ENCODE measurements at regions not wholly inside any gene's neighbourhood (a gene's known extent, or its start where the extent isn't known, plus 50 kb on each side); places are given as distances from the start of the nearest gene placed in this dataset.

DNA sequence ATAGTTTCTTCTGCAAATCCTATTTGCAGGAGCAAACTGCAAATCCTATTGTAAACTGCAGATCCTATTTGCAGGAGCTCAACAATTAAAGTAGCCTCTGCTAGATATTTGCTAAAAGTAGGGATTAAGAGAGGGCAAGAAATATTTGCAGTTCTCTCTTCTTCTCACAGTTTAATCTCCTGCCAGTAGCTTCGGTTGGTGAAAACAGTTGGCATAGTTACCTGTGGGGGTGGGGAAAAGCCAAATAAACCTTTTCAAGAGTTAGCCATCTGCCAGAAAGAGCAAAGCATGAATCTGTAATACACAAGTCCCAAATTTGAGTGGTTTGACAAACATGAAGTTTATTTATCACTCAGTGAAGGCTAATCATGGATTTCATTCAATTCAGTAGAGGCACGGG is 942.5 kb downstream of the JRKL start:
- peak; percentile 42 for DNase-seq

DNA sequence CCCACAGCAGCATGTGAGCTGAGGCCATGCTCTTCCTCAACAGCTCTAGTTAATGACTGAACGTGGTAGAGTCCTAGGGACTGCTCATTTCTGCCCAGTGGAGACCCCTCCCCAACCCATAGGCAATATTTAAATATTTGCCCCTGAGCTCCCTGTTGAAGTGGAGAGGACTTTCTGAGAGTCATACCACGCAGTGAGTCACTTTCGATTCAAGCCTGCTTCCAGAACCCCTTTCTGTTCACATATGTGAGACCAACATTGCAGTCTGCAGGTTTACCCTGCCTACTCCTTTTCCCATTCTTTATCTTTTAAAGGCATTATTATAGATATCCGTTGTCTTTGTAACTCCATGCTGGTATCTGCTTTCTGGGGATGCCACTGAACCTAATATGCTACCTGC is 946.3 kb downstream of the JRKL start:
- DNase-seq, result no peak

DNA sequence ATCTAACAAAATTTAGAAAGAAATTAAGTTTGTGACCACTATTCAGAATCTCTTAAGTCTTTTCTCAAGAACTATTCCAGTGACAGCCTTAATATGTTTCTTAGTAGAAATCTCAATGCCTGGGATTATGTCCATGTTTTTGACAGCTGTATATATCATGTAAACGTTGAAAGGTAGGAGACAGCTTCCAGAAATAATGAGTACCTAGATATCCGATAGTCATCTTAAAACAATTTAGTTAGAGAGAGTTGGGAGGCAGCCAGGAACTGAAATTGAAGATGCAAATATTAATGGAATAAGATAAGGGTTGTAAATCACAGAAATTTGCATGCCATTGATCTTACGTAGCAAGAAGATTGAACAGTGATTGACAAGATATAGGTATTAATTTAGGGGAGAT is 955.2 kb downstream of the JRKL start:
- DNase-seq, result peak; percentile 70

DNA sequence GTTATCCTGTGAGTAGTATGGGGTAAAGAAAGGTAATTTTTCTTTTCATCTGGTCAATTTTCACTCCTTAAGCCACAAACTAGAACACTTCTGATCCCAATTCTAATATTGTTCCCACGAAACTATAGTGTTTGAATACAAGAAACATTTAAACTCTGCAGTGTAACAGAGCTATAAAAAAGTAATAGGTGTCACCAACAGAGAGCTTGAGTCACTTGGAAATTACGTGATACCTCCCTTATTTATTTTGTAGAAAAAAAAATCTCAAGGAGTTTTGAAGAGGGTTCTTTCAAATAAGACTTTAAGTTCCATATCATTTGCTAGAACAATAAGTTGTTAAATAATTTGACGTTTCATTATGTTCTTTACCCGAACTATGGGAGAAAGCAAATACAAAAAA is 959.4 kb downstream of the JRKL start:
- DNase-seq, result no peak

DNA sequence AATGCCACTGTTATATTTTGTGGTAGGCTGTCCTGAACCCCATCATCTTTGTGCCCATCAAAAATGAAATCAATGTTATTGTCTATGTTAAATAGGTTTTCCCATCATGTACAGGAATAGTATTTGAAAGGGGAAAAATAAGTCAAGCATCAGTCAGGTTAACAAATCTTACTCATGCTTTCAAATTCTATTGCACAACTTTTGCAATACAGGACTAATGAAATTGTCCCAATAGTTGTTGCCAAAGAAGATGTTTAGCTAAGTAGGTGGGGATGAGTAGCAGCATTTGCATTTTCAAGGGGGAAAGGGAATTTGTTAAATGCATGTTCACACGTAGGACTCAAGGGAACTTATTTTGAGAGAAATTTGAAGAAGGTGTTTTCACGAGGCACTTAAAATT is 962.1 kb downstream of the JRKL start:
- no peak for DNase-seq

DNA sequence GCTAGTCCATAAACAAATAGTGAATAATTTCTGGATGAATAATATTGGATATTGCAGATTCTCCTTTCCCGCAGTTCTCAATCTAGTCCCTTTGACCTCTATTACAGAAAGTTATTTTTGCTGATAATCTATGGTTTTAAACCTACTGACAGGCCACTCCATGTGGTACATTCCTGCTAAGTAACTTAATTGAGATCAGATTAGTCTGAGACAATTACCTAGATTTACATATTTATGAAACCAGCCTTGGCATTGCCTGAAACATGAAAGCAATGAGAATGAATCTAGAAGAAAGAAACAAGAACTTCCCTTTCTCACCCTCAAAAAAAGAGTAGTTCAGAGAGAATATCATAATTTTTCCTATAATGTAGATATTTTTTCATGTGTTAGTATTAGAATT is 964.2 kb downstream of the JRKL start:
- no peak for DNase-seq

DNA sequence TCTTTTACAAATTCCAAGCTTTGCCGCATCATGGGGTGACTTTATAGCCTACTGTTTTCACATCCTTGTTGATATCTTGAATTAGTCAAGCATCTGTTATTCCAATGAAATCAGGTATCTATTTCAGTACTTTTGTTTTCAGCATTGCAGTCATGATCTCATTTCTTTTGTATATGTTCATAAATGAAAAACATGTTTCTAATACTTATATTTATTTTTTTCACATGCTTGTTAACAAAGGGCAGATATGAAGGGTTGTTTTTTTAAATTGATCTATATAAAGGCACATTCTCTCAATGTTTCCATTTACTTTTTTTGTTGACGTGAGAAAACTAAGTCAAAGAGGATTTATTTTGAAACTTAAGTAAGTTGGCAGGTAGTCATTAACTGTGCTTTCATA is 964.8 kb downstream of the JRKL start:
- peak; percentile 21 for DNase-seq

DNA sequence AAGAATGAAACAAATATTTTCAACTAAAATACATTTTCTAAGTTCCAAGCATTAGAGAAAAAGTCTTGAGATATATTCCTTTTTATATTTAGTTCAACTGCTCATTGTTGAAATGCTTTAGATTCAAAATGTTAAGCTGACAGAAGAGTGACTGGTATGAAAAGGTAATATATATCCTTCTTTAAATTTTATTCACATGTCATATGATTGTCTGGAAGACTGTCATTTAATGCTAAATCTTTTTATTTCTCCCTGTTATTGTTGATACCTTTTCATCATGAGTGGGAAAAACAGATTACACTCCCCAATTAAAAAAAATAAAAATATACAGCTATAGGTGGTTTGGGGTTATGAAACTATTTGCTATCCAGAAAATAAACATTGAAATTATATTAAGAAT is 965.4 kb downstream of the JRKL start:
- no peak for DNase-seq

DNA sequence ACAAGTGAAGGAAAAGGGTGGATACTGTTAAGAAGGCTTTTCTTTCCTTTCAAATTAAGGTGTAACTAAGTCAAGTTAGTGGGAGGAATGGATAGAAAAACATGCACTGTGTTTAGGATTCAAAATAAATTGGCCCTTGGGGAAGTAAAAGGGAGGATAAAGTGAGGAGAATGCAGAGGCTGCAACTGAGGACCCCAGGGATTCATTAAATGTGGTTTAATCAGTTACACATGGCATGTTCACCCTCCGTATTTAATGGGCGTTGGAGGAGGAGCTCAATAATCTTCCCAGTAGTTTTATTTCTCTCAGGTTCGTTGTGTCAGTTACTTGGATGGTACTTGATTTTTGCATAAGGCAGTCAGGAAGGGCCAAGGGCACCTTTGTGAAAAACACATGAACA is 966.3 kb downstream of the JRKL start:
- peak; percentile 79 for DNase-seq

DNA sequence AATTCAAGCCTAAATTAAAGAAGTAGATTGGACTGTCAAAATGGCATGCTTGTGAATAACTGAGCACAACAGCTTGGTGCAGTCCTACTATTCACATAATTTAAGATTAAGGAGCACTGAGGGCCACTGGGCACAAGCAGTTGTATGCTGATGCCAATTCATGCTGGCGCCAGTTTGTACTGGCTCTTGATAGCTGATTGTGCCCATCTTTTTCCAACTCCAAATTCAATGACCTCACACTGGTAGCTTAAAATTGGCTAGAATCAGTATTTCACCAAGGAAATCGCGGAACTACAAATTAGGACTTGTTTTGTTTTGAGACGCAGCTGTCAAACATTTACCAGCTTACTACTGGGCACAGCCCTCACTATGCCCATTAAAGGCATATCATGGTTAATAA is 969.2 kb downstream of the JRKL start:
- DNase-seq, result no peak

DNA sequence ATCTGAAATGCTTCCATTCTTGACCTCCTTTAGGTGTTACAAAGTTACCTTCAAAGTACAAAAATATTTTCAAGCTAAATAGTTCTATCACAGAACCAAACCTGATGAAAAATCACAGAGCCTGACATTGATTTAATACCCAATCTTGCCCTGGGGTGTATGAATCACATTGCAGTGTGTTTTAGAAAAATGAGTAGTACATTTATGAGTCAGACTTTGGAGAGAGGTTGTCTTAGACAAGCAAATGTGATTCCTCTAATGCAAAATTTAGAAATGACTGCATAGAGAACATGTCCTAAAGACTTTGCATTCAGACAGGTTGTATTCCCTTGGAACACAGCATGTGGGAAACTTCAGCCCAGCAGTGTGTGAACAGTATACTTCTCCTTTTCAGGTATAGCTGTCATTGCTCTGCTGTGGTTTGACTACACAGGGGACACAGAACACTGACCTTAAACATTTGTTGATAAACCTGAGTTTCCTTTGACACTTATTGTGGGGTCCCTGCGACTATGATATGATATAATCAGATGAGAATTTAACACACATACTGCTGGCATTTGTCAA is 972.1 kb downstream of the JRKL start:
- DNase-seq, result no peak

DNA sequence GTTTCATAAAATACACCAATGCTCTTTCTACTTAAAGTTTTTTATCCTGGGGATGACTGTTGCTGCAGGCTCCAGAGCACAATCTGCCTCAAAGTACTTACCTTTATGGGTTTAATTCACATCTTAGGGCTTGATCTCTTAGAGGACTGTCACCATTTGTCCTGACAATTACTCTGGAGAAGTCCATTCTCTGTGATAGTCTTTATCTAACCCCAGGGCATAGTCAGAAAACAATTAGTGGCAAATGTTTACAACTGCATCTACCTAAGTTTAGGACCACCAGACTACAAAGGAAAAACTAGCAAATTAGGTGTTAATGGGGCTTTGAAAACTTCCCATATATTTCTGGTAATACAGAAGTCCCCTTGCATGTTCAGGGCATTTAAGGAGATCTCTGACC is 973.5 kb downstream of the JRKL start:
- no peak for DNase-seq

DNA sequence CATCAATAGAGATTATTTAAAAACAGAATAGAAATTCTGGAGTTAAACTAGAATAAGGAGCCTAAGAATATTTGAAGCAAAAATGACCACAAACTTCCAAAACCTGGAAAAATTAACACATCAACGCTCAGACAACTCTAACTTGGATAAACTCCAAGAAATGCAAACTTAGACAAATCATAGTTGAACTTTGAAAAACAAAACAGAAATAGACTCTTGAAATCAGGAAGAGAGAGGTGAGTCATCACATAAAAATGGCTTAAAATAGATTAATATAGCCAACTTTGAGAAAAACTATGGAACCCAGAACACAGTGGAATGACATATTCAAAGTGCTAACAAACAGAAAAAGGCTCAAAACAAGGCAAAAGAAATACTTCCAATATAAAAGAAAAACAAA is 974.2 kb downstream of the JRKL start:
- DNase-seq, result no peak

DNA sequence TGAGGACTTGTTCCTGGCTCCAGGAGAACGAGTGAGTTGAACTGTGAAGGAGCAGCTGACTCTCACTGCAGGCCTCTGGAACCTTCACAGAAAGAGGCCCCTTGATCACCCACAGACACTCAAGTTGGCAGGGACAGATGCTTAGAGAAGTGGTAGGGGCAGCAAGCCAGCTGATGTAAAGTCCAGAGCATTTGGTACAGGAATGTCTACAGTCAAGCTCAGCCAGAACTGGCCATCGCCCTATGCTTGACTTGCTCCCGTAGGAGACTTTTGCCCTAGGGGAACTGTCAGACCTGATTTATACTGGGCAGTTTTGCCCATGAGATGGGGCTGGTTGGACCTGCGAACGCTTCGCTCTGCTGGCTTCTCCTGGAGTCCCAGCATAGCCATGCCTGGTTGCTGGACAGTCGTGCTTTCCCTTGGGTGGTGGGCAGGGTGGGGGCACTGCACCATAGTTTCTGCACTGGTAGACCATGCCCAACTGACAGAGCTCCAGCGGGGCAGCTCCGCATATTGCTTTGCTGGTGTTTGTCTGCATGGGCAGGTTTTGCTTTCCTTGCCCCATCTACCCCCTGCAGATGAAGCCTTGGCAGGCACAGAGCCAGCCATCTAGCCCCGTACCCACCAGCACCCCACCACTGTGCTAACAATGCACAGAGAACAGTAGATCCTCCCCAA is 977.7 kb downstream of the JRKL start:
- no peak for DNase-seq

DNA sequence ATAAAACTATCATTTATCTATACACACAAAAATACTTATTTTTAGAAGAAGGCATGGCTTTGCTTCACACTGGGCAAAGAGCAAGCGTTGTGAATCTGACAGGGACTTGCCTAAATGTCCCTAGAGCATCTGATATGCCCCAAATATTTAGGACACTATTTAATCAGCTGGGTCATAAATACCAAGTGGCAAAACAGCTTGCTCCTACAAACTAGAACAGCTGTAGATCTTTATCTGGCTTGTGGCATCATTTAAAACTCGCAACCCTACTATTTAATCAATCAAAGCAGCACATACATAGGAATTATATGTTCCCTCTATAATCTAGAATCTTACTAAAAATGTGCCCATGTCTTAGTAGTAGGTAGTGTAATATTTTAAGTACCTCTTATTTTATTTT is 999.5 kb downstream of the JRKL start:
- DNase-seq, result no peak

DNA sequence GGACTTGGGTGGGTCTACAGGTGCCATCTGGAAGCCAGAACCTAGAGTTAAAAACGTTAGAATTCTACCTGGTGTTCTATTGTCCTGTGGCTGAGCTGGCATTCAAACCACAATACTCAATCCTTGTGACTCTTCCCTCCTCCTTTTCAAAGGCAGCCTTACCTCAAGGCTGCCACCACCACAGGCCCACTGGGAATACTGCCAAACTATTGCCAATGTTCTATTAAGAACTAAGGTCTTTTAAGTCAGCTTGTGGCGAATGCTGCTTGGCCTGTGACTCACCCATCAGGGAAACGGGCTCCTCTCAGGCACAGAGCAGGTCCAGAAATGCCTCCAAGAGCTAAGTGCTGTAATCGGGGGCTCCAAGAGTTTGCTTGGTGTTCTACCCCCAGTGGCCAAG is 1008.4 kb downstream of the JRKL start:
- no peak for DNase-seq

DNA sequence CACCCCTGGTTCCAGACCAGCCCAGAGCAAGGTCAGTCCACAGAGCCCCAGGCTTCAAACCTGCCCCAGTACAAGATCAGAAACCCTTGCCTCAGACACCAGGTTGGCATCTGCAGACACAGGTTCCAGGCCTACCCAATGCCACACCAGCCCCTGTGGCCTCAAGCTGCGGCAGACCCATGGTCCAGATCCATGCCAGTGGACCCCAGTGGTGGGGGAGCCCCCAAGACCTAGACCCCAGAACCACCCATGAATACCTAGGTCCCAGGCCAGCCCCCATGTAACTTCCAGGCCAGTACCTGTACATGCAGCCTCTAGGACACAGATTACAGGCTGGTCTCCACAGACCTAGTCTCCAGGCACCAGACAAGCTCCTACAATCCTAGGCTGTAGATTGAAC is 1019.3 kb downstream of the JRKL start:
- no peak for DNase-seq

DNA sequence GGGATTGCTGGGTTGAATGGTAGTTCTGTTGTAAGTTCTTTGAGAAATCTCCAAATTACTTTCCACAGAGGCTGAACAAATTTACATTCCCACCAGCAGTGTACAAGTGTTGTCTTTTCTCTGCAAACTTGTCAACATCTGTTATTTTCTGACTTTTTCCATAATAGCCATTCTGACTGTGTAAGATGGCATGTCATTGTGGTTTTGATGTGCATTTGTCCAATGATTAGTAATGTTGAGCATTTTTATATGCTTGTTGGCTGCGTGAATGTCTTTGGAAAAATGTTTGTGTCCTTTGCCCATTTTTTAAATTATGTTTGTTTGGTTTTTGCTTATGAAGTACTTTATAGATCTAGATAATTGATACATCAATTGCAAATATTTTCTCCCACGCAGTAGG is 1025.0 kb downstream of the JRKL start:
- no peak for DNase-seq

DNA sequence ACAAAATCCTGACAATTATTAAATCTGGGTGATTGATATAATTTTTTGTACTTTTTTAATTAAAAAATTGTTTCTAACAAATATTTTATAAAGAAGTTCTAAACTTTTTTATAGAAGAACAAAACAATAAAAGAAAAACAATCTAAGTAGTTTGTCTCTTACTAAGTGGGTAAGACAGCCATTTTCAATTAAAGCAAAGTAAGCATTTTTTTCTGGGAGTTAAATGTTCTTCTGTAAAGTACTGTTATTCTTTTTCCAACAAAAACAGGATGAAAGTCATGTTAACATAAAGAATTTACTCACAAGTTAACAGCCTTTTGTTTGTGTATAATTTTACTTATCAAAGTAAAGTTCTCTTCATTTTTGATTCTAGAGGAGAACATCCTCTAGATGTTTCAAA is 1029.9 kb downstream of the JRKL start:
- DNase-seq, result no peak

DNA sequence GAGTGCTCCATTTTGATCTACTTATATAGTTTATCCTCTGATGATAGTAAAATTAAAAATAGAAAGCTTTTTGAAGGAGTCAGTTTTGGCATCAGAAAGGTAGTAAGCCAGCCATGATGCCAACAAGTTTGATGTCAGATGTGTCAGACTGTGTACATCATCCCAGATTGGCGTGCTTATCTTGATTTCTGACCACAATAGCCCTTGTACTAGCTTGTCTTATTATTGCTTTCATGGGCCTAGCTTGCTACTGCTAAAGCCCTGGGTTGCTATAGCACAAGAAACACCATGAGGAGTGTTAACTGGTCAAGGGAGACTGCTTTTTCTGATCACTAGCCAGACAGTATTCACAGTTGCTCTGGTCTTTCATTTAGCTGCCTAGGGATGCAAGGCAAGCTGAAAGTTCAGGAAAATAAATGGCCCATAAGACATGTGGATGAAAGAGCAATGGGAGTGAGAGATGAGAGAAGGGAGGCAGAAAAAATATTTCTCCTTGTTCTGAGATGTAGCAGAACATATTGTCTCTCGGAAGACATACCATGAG is 1038.5 kb downstream of the JRKL start:
- DNase-seq, result no peak

DNA sequence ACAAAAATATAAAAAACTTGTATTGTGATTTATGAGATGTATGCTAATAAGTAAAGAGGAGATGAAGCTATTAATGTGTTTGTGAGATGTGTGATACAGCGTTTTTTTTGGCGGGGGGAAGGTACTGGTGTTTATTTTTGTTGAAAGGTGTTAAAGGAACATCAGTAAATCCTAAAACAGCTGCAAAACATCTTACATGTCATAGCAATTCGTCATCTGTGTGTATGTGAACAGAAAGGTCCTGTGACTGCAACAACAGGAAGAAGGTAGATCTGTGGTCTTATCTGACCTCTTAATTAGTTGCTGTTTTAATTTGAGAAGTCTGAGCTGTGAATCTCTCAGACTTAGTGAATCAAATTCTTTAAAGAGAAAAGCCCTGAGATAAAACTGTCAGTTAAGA is 1041.1 kb downstream of the JRKL start:
- no peak for DNase-seq

DNA sequence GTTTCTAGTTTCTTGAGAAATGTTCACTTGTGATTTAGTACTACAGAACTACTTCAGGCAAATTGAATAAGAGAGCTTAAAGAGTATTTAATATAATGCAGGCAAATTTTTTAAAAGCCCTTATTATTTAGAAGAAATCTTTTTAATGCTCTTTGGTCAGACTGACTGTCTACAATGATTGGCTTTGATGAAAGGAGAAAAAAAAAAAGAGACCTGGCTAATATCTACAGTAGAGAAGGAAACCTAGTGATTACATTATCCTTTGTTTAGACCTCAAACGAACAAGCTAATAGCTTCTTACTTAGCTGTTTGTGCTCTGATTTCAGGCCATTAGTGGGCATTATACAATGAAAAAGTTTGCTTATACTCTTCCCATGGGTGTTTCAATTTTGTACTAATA is 1043.1 kb downstream of the JRKL start:
- no peak for DNase-seq

DNA sequence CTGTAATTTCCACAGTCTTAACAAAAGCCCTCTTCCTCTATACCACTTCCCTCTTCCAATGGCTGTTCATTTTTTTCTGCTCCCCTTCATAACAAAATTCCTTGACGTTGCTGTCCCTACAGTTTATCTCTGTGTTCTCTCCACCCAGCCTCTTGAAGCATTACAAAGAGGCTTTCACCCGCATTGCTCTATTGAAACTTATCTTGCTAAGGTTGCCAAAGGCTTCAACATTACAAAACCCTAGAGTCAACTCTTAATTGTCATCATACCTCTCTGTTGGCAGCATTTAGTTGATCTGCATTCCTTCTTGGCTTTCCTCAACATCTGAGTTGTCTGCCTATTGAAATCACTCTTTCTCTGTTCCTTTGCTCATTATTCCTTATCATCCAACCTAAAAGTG is 1055.7 kb downstream of the JRKL start:
- no peak for DNase-seq

DNA sequence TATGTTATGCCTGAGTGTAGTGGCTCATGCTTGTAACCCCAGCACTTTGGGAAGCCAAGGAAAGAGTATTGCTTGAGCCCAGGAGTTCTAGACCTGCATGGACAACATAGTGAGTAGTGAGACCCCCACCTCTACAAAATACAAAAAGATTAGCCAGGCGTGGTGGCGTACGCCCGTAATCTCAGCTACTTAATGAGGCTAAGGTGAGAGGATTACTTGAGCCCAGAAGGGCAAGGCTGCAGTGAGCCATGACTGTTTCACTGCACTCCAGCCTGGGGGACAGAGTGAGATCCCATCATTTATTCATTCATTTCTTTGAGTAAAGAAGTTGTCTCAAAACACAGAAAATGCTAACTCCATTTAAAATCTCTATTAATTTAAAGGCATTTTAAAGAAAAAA is 1061.6 kb downstream of the JRKL start:
- no peak for DNase-seq

DNA sequence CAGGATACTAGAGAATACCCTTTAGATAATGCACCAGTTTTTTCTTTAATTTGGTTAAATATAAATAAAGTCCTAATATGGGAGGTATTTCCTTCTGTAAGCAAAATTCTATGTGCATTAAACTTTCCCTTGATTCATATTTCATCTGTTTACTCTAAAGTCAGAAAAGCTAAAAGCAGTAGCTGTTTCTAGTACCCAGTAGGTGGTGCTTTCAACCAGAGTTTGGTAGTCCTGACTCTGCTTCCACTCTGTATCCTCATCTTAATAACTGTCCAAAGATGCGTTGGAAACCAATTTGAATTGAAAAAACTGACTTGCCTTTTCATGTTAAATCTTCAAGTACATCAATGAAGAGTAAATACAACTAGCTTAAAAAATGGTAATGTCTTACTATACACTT is 1065.2 kb downstream of the JRKL start:
- DNase-seq, result no peak

Measured in NCI-H2171 (cell line).